BE2C (cell line): ENCODE measurements at regions not wholly inside any gene's neighbourhood (a gene's known extent, or its start where the extent isn't known, plus 50 kb on each side); places are given as distances from the start of the nearest gene placed in this dataset.

ENCODE experiments used
- DNase-seq: peaks from one replicate; pipeline ENCODE4 v3.0.0-alpha.2; 2020
- H3K27me3 ChIP-seq: fragments of 250-450 bp; sonication (Bioruptor Pico); 2 replicates; pipeline ENCODE4 v1.5.1; 2020; ENCODE audit warnings: mild to moderate bottlenecking
- H3K36me3 ChIP-seq: fragments of 250-450 bp; sonication (Bioruptor Pico); 2 replicates; pipeline ENCODE4 v1.5.1; 2020; ENCODE audit warnings: mild to moderate bottlenecking
- H3K4me1 ChIP-seq: fragments of 250-450 bp; sonication (Bioruptor Pico); 2 replicates; pipeline ENCODE4 v1.5.1; 2020
- H3K4me3 ChIP-seq: 2 replicates; pipeline ENCODE4 v1.5.1; 2011; ENCODE audit warnings: low read depth, low read length
- H3K9me3 ChIP-seq: fragments of 250-450 bp; sonication (Bioruptor Pico); 2 replicates; pipeline ENCODE4 v1.5.1; 2020
- CTCF ChIP-seq: IDR thresholded peaks from 2 replicates; pipeline ENCODE4 v1.5.1; 2012; ENCODE audit warnings: mild to moderate bottlenecking, low read depth, low read length

DNA sequence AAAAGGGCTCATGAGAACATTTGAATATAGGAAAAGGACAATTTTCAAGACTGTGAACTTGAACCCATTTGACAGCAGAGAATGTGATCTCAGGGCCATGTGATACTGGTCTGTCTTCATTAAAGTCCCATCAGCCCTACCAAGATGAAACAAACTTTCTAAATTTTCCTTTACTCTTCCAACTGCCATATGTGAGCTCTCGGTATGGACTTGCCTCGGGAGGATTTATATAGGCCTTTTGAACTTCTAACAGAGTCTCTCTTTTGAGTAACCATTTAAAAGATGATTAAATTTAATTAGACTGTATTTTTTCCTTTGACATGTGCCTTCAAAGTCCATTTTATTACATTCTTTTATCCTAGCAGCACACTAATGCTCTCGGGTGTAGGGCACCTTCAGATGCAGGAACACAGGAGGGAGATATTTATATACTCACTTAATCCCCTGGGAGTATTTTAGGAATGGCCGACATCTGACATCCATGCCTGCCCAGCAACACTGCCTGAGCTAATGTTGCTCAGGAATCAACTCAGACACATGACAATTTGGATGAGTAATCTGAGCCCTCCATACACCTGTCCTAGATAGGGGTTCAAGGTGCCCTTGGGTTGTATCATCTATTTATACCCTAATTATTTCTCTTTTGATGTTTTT lies 155.0 kb downstream of the SLC7A11 start:
- H3K9me3 ChIP-seq: no peaks in the 10 kb centered on the region
- TF ChIP-seq CTCF: no peak
- H3K36me3 ChIP-seq: no peaks in the 10 kb centered on the region
- no peak overlapping the region for H3K4me3 ChIP-seq
- no peaks in the 10 kb centered on the region for H3K27me3 ChIP-seq
- no peaks in the 10 kb centered on the region; the same call in 1 of the 2 replicates for H3K4me1 ChIP-seq
- no peak for DNase-seq

DNA sequence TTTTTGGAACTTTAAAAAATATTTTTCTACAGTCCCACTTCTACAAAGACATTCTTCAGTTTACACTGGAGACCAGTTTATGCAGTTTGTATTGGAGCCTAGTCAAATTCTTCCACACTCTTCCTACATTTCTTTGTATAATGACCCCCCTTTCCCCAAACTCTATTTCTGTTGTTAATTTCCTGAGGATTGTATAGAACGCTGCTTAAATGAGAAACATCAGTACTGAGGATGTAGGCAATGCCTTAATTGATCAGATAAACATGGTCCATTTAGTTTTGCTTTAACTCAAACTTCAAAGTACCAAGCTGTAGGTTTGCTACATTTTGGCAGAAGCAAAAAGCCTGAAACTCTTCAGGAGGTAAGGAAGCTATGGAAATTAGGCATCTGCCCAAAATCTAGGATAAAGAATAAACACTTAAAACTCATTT lies 155.5 kb downstream of the SLC7A11 start:
- DNase-seq: no peak
- Histone ChIP-seq H3K36me3 (no peaks in the 10 kb centered on the region), H3K4me3 (no peak overlapping the region), H3K27me3 (no peaks in the 10 kb centered on the region), H3K4me1 (peaks cover 2% of the 10 kb centered on the region), H3K9me3 (no peaks in the 10 kb centered on the region)
- no peak for TF ChIP-seq CTCF

DNA sequence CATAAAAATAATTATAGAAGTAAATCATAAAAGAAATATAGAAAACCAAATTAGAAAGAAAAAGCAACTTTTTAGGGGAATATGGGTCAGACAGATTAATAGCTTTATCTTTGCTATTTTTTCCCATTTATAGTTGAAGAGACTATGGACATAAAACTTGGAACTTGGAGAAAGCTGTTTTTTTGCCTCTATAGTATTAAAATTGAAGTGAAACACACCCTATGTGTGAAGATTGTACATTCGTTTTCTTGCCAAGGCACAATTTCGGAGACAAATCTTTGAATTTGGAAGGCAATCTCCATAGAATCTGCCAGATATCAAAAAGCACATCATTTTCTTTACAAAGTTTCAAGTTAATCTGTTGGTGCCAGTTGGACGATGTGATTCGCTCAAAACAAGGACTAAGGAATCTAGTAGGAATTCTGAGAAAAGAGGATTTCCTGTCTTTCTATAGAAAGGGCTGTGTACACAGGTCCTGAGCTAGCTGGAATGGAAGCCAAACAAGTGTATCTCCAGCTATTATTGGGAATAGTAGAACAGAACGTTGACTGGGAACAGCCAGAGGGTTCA lies 156.3 kb downstream of the SLC7A11 start:
- H3K4me1 ChIP-seq: peaks cover 3% of the 10 kb centered on the region
- TF ChIP-seq CTCF: no peak
- H3K9me3 ChIP-seq: no peaks in the 10 kb centered on the region
- no peaks in the 10 kb centered on the region for H3K27me3 ChIP-seq
- no peaks in the 10 kb centered on the region for H3K36me3 ChIP-seq
- no peak overlapping the region for H3K4me3 ChIP-seq
- no peak for DNase-seq

GRCh38 chr4:138078751-138079520 lies 163.2 kb downstream of the SLC7A11 start:
- no peaks in the 10 kb centered on the region for H3K36me3 ChIP-seq
- no peak for DNase-seq
- no peak for TF ChIP-seq CTCF
- no peaks in the 10 kb centered on the region for H3K9me3 ChIP-seq
- H3K27me3 ChIP-seq: no peaks in the 10 kb centered on the region
- H3K4me3 ChIP-seq: no peak overlapping the region
- H3K4me1 ChIP-seq: peaks cover 3% of the 10 kb centered on the region; the same call in 1 of the 2 replicates

DNA sequence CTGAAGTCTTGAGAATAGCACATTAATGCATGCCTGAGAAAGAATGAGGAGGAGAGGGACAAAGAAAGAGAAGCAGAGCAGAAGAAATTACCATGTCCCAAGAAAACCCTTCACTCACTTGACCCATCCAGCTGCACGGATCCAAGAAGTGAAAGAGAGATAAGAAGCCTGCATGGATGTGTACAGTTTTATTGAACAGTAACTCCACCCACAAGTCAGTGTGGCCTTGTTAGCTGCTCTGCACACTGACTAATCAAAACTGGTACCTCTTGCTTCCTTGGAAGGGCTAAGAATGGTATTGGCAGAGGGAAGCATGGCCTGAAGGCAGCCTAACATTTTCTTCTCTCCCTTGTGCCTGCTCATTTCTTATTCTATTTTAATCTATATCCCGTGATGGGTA lies 163.9 kb downstream of the SLC7A11 start:
- no peak overlapping the region for H3K4me3 ChIP-seq
- H3K9me3 ChIP-seq: no peaks in the 10 kb centered on the region
- H3K4me1 ChIP-seq: peaks cover 3% of the 10 kb centered on the region; the same call in 1 of the 2 replicates
- no peaks in the 10 kb centered on the region for H3K27me3 ChIP-seq
- no peak for TF ChIP-seq CTCF
- no peak for DNase-seq
- H3K36me3 ChIP-seq: no peaks in the 10 kb centered on the region

DNA sequence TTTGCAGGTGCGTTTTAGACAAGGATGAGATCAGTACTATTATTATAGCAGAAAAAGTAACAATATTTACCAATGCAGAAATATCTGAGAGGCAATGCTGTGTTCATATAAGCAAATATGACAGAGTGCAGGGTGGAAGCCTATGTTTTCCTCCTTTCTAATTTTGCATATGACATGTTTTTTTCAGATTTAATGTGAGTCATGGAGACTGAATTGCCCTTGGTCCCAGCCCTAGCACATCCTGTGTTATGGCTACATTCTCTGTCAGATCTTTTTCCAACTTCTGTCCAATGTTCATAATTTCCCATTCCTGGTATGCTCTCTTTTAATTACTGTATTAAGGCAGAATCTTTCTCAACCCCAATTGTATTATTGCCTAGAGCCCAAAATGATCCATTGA lies 165.6 kb downstream of the SLC7A11 start:
- H3K27me3 ChIP-seq: no peaks in the 10 kb centered on the region
- H3K9me3 ChIP-seq: no peaks in the 10 kb centered on the region
- DNase-seq: no peak
- no peaks in the 10 kb centered on the region for H3K36me3 ChIP-seq
- TF ChIP-seq CTCF: no peak
- H3K4me3 ChIP-seq: no peak overlapping the region
- peaks cover under 1% of the 10 kb centered on the region; the same call in 1 of the 2 replicates for H3K4me1 ChIP-seq
